SU-DHL-6 (cell line): ENCODE measurements at regions not wholly inside any gene's neighbourhood (a gene's known extent, or its start where the extent isn't known, plus 50 kb on each side); places are given as distances from the start of the nearest gene placed in this dataset.

Experiments used
- H2AFZ ChIP-seq: fragments of 200-600 bp; sonication (generic); 2 replicates; pipeline ENCODE4 v1.6.1; 2014; ENCODE audit warnings: low read depth, mild to moderate bottlenecking, moderate library complexity, mixed read lengths, antibody characterized with exemption, low read length; ENCODE audit not compliant: severe bottlenecking
- H3F3A ChIP-seq: fragments of 200-600 bp; shearing (Covaris generic); 2 replicates; pipeline ENCODE4 v1.6.0; 2016; ENCODE audit warnings: antibody characterized with exemption, mild to moderate bottlenecking; ENCODE audit not compliant: insufficient read depth
- H3K27ac ChIP-seq: fragments of 200-600 bp; sonication (generic); 2 replicates; pipeline ENCODE4 v1.5.1; 2016; ENCODE audit warnings: low read depth, mild to moderate bottlenecking, low read length, moderate library complexity, mixed read lengths
- H3K27me3 ChIP-seq: fragments of 200-600 bp; sonication (generic), shearing (Covaris generic); 2 replicates; pipeline ENCODE4 v1.6.0; 2014; ENCODE audit warnings: mild to moderate bottlenecking, low read length
- H3K36me3 ChIP-seq: fragments of 200-600 bp; sonication (generic); 2 replicates; pipeline ENCODE4 v1.6.1; 2014; ENCODE audit warnings: mild to moderate bottlenecking, low read length, mixed read lengths
- H3K4me2 ChIP-seq: fragments of 300-600, 200-600 bp; shearing (Covaris generic), sonication (generic); 2 replicates; pipeline ENCODE4 v1.6.0; 2014; ENCODE audit warnings: low read length, low read depth, mild to moderate bottlenecking; ENCODE audit not compliant: poor library complexity, severe bottlenecking
- H3K4me3 ChIP-seq: fragments of 200-600 bp; sonication (generic); 2 replicates; pipeline ENCODE4 v1.5.1; 2014; ENCODE audit warnings: antibody characterized with exemption, low read length, mild to moderate bottlenecking, mixed read lengths; ENCODE audit not compliant: insufficient read depth, poor library complexity, severe bottlenecking
- H3K79me2 ChIP-seq: fragments of 200-600 bp; sonication (generic); 2 replicates; pipeline ENCODE4 v1.6.1; 2014; ENCODE audit warnings: mild to moderate bottlenecking, low read length, moderate library complexity; ENCODE audit not compliant: insufficient read depth
- H3K9ac ChIP-seq: fragments of 200-600 bp; sonication (generic); 2 replicates; pipeline ENCODE4 v1.7.0; 2014; ENCODE audit warnings: mild to moderate bottlenecking, low read length
- H3K9me2 ChIP-seq: fragments of 200-600 bp; sonication (generic); replicated peaks from 2 replicates; pipeline ENCODE4 v1.6.1; 2014; ENCODE audit warnings: low read length; ENCODE audit not compliant: insufficient read depth
- H3K9me3 ChIP-seq: fragments of 200-600 bp; sonication (generic); 2 replicates; pipeline ENCODE4 v1.6.1; 2014; ENCODE audit warnings: low read length, mixed read lengths; ENCODE audit not compliant: insufficient read depth
- H4K20me1 ChIP-seq: fragments of 200-600 bp; sonication (generic); 2 replicates; pipeline ENCODE4 v1.6.1; 2014; ENCODE audit warnings: low read depth, mild to moderate bottlenecking, antibody characterized with exemption, low read length, moderate library complexity, mixed read lengths
- EZH2phosphoT487 ChIP-seq: fragments of 200-600 bp; sonication (generic), shearing (Covaris generic); conservative IDR thresholded peaks from 2 replicates; pipeline ENCODE4 v1.6.1; 2018; ENCODE audit warnings: mild to moderate bottlenecking, antibody characterized with exemption, low read length, moderate library complexity, mixed read lengths
- TF ChIP-seq, protein P1 (sequence below): fragments of 200-600 bp; sonication (generic); IDR thresholded peaks from one replicate; pipeline ENCODE4 v1.5.1; 2017; ENCODE audit warnings: antibody characterized with exemption, mild to moderate bottlenecking, low read length, moderate library complexity; ENCODE audit not compliant: insufficient read depth, poor library complexity, severe bottlenecking

DNA sequence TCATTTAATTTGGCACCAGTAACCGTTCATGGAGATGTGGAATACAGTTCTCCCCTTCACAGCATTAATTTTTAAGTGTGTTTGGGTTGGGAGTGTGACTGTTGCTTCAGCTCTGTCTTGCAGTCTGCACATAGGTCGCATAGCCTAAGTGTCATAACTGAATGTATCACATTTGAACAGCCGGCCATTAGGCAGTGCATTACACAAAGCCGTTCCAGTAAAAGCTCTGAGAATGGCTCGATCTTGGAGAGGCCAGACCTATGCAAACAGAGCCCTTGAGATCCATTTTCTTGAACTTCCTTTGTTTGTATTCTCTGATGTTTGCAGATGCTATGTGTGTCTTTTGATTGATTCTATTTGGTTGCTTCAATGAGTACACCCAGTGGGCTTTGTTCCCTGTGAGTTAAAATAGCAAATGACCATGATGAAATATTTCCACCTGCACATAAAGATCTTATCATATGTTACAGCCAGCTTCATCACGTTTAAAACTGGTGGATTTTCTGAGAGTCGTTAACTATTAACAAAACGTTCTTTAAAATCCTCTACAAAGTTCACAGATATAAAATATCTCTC lies 1104.9 kb upstream of the SLC10A2 start:
- Histone ChIP-seq H3K9me2 (no peaks in the 10 kb centered on the region), H4K20me1 (no peaks in the 10 kb centered on the region), H3F3A (no peaks in the 10 kb centered on the region), H3K36me3 (no peaks in the 10 kb centered on the region), H3K4me3 (no peak overlapping the region), H3K9me3 (no peaks in the 10 kb centered on the region), H3K9ac (no peak overlapping the region), H2AFZ (no peak overlapping the region), H3K27me3 (no peaks in the 10 kb centered on the region), H3K79me2 (no peaks in the 10 kb centered on the region), H3K27ac (no peak overlapping the region), H3K4me2 (no peak overlapping the region)
- TF ChIP-seq, protein P1, sequence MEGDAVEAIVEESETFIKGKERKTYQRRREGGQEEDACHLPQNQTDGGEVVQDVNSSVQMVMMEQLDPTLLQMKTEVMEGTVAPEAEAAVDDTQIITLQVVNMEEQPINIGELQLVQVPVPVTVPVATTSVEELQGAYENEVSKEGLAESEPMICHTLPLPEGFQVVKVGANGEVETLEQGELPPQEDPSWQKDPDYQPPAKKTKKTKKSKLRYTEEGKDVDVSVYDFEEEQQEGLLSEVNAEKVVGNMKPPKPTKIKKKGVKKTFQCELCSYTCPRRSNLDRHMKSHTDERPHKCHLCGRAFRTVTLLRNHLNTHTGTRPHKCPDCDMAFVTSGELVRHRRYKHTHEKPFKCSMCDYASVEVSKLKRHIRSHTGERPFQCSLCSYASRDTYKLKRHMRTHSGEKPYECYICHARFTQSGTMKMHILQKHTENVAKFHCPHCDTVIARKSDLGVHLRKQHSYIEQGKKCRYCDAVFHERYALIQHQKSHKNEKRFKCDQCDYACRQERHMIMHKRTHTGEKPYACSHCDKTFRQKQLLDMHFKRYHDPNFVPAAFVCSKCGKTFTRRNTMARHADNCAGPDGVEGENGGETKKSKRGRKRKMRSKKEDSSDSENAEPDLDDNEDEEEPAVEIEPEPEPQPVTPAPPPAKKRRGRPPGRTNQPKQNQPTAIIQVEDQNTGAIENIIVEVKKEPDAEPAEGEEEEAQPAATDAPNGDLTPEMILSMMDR: no peak
- TF ChIP-seq EZH2phosphoT487: no peak

DNA sequence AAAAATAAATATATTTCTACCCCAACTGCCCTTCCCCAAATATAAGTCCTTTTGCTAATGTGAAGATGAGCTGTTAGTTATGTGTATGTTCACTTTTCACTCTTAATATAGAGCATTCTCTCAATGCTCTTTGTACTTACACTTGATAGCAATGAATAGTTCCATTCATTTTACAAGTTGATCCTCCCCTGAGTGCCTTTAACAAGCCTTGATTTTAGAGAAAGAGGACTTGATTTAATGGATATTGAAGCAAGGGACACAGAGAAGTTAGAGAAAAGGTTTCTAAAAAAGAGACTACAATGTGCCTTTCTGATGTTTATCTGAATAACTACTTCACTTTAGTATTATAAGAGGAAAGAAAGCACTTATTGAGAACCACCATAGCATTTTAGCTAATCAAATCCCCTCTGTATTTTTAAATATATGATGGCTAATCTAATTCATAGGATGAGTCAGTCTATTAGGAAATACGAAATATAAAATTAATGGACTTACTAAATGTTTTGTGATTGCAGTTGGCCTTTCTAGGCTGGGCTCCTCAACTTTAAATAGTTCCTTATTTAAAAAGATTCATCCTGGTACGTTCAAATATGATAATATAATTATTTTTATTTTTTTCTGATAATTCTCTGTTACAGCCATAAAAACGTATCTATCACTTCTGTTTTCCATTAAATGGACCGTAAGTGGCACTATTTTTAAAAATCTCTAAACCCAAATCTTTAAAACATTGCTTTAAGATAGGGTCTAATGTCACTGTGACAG lies 1097.8 kb upstream of the SLC10A2 start:
- no peak overlapping the region for H3K4me3 ChIP-seq

DNA sequence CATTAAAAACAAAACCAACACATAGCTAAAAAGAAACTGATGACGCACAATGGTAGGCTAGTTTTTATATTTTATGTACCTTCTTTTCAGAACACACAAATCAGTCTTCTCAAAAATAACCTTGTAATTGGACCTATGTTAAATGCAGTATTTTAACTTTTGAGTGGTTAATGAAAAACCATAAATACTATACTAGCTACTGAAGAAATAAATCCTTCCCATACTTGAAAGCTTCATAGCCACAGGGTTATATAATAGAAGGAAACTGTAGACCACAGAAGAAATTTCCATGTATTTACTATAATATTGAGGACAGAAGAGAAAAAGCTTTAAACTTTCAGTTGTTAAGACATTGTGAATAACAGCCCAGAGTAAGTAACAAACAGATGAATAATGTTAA lies 1094.3 kb upstream of the SLC10A2 start:
- no peaks in the 10 kb centered on the region for H3K79me2 ChIP-seq
- no peak overlapping the region for H3K27ac ChIP-seq
- no peaks in the 10 kb centered on the region for H4K20me1 ChIP-seq
- no peaks in the 10 kb centered on the region for H3K9me3 ChIP-seq
- no peak overlapping the region for H3K9ac ChIP-seq
- TF ChIP-seq EZH2phosphoT487: no peak
- no peaks in the 10 kb centered on the region for H3K36me3 ChIP-seq
- H2AFZ ChIP-seq: no peak overlapping the region
- no peaks in the 10 kb centered on the region for H3K27me3 ChIP-seq
- no peak overlapping the region for H3K4me2 ChIP-seq
- no peaks in the 10 kb centered on the region for H3F3A ChIP-seq
- H3K4me3 ChIP-seq: no peak overlapping the region
- no peaks in the 10 kb centered on the region for H3K9me2 ChIP-seq

More for the DNA sequence above, 1097.8 kb upstream of the SLC10A2 start:
- no peaks in the 10 kb centered on the region for H4K20me1 ChIP-seq
- H3K9ac ChIP-seq: no peak overlapping the region
- H3K9me3 ChIP-seq: no peaks in the 10 kb centered on the region
- TF ChIP-seq, protein P1: no peak
- no peak for TF ChIP-seq EZH2phosphoT487
- H3K9me2 ChIP-seq: no peaks in the 10 kb centered on the region
- H3K27me3 ChIP-seq: no peaks in the 10 kb centered on the region
- H3K27ac ChIP-seq: no peak overlapping the region
- H3K79me2 ChIP-seq: no peaks in the 10 kb centered on the region
- H2AFZ ChIP-seq: no peak overlapping the region
- H3K36me3 ChIP-seq: no peaks in the 10 kb centered on the region
- no peaks in the 10 kb centered on the region for H3F3A ChIP-seq
- H3K4me2 ChIP-seq: no peak overlapping the region
